DND-41 (cell line): ENCODE measurements at regions not wholly inside any gene's neighbourhood (a gene's known extent, or its start where the extent isn't known, plus 50 kb on each side); places are given as distances from the start of the nearest gene placed in this dataset.

Experiments used
- ATAC-seq: fragments of 200-7000 bp; cut with Tn5 transposase; 3 replicates; pipeline ENCODE4 v1.9.1; 2021; ENCODE audit warnings: low read depth; ENCODE audit not compliant: insufficient read depth
- DNase-seq: peaks from one replicate; pipeline ENCODE4 v3.0.0-alpha.2; 2020
- H2AFZ ChIP-seq: 2 replicates; pipeline ENCODE4 v1.6.0; 2012; ENCODE audit warnings: low read depth, low read length
- H3K27ac ChIP-seq: 2 replicates; pipeline ENCODE4 v1.5.1; 2012; ENCODE audit warnings: low read length, inconsistent platforms
- H3K27me3 ChIP-seq: fragments of 200-600 bp; sonication (generic); 2 replicates; pipeline ENCODE4 v1.6.0; 2012; ENCODE audit warnings: low read length, mild to moderate bottlenecking, inconsistent platforms; ENCODE audit not compliant: insufficient read depth, poor library complexity
- H3K36me3 ChIP-seq: 2 replicates; pipeline ENCODE4 v1.5.1; 2012; ENCODE audit warnings: low read length, inconsistent platforms; ENCODE audit not compliant: insufficient read depth
- H3K4me1 ChIP-seq: 2 replicates; pipeline ENCODE4 v1.5.1; 2012; ENCODE audit warnings: mild to moderate bottlenecking, low read length; ENCODE audit not compliant: insufficient read depth
- H3K4me2 ChIP-seq: 2 replicates; pipeline ENCODE4 v1.6.0; 2012; ENCODE audit warnings: mild to moderate bottlenecking, moderate library complexity, low read length, inconsistent platforms; ENCODE audit not compliant: insufficient read depth
- H3K4me3 ChIP-seq, 2 experiments: fragments of 200-600 bp in 1 of 2; shearing (Covaris generic) in 1 of 2; 2 replicates each; pipeline ENCODE4 v1.5.1; 2012 to 2016; ENCODE audit warnings: inconsistent platforms in 2 of 2, low read length in 2 of 2, mild to moderate bottlenecking in 2 of 2, low read depth in 1 of 2, moderate library complexity in 1 of 2
- H3K79me2 ChIP-seq: 2 replicates; pipeline ENCODE4 v1.6.0; 2012; ENCODE audit warnings: low read length, inconsistent platforms; ENCODE audit not compliant: insufficient read depth
- H3K9ac ChIP-seq: 2 replicates; pipeline ENCODE4 v1.6.0; 2012; ENCODE audit warnings: low read depth, mild to moderate bottlenecking, inconsistent platforms, low read length, moderate library complexity
- H3K9me3 ChIP-seq: 2 replicates; pipeline ENCODE4 v1.5.1; 2012; ENCODE audit warnings: low read length, moderate library complexity, mild to moderate bottlenecking, inconsistent platforms; ENCODE audit not compliant: insufficient read depth, severe bottlenecking
- H4K20me1 ChIP-seq: 2 replicates; pipeline ENCODE4 v1.6.0; 2012; ENCODE audit warnings: low read length; ENCODE audit not compliant: insufficient read depth
- EZH2 ChIP-seq: IDR thresholded peaks from 3 replicates; pipeline ENCODE4 v1.6.1; 2012; ENCODE audit warnings: borderline replicate concordance, low read depth, mild to moderate bottlenecking, moderate library complexity, low read length, inconsistent platforms; ENCODE audit not compliant: severe bottlenecking
- TF ChIP-seq, protein P1 (sequence below): IDR thresholded peaks from 2 replicates; pipeline ENCODE4 v1.5.1; 2012; ENCODE audit warnings: borderline replicate concordance, low read length, moderate library complexity, mild to moderate bottlenecking; ENCODE audit not compliant: poor library complexity, severe bottlenecking; ENCODE audit errors: extremely low read depth

DNA sequence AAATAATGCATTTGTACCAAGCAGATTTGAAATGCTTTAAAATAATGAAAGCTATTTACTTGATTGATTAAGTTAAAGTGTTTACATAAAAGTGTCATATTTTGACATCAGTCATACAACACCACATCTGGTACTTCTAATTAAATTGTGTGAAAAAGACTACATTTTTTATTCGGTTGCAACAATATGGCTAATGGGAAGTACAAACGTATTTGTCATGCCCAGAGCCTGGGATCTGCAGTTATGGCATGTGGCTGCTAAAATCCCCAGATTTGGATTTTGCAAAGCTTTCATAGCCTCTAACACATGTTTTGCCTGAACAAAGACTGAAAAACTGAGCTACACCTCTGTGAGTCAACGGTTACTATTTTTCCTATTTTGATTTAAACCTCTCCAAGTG, 66.6 kb downstream of the LLPH start:
- no peak overlapping the region for H3K4me3 ChIP-seq
- no peaks in the 10 kb centered on the region for H3K79me2 ChIP-seq
- no peaks in the 10 kb centered on the region for H3K27me3 ChIP-seq
- H3K9me3 ChIP-seq: no peaks in the 10 kb centered on the region
- H3K4me2 ChIP-seq: no peak overlapping the region
- no peaks in the 10 kb centered on the region for H4K20me1 ChIP-seq
- H3K9ac ChIP-seq: no peak overlapping the region
- H2AFZ ChIP-seq: no peak overlapping the region
- H3K4me1 ChIP-seq: peaks cover 3% of the 10 kb centered on the region; the same call in 1 of the 2 replicates
- no peak for DNase-seq
- no peaks in the 10 kb centered on the region for H3K36me3 ChIP-seq
- H3K27ac ChIP-seq: no peak overlapping the region
- TF ChIP-seq, protein P1, sequence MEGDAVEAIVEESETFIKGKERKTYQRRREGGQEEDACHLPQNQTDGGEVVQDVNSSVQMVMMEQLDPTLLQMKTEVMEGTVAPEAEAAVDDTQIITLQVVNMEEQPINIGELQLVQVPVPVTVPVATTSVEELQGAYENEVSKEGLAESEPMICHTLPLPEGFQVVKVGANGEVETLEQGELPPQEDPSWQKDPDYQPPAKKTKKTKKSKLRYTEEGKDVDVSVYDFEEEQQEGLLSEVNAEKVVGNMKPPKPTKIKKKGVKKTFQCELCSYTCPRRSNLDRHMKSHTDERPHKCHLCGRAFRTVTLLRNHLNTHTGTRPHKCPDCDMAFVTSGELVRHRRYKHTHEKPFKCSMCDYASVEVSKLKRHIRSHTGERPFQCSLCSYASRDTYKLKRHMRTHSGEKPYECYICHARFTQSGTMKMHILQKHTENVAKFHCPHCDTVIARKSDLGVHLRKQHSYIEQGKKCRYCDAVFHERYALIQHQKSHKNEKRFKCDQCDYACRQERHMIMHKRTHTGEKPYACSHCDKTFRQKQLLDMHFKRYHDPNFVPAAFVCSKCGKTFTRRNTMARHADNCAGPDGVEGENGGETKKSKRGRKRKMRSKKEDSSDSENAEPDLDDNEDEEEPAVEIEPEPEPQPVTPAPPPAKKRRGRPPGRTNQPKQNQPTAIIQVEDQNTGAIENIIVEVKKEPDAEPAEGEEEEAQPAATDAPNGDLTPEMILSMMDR: no peak
- no peak for TF ChIP-seq EZH2
- no peak for ATAC-seq

DNA sequence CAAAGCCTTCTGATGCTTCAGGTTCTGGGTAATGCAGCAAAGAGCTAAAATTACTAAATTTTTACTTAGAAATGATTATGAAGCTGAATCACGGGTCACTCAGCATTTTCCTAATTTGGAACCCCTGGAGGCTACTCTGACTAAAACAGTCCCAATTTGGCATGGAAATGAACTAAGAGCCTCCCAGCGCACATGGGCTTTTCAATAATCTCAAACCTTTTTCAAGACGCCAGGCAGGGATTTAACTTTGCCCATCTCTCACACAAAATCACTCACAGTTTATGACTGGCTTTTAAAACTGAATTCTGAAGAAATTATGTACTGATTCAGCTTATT, 68.3 kb downstream of the LLPH start:
- ATAC-seq: no peak
- H3K9ac ChIP-seq: no peak overlapping the region
- no peaks in the 10 kb centered on the region for H3K9me3 ChIP-seq

DNA sequence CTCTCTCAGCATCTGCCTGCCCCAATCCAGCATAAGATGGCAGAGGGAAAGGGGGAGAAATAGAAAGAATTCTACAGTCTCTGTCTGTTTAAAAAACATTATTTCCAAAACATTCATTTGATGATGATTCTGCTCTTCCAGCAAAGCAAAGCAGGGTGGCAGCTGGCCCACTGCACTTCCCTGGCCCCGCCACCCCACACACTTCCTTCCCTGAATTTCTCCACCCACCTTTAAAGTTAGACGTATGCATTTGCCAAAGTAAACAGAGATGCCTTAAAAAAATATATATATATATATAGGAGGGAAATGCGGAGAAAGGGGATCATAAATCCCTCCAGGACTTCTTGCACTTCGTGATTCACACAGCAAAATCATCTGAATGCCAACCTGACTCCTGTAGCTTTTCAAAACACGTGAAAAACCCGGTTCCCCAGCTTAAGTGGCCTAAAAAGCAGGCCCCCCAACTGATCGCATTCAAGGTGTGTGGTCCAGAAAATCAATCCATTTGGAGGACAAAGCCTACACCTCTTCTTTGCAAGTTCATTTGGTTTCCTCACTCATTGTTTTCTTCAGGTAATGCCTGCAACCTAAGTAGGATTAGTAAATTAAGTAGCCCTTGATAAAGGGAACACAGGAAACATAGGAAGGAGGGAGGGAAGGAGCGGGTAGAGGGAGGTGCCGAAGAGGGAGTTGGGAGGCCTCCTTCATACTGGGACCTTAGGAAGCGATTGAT, 68.8 kb downstream of the LLPH start:
- DNase-seq: no peak
- no peak for ATAC-seq
- no peaks in the 10 kb centered on the region for H3K9me3 ChIP-seq
- no peaks in the 10 kb centered on the region for H3K79me2 ChIP-seq
- no peak overlapping the region for H3K4me3 ChIP-seq
- peaks cover 3% of the 10 kb centered on the region; the same call in 1 of the 2 replicates for H3K4me1 ChIP-seq
- H3K27me3 ChIP-seq: no peaks in the 10 kb centered on the region
- H3K36me3 ChIP-seq: no peaks in the 10 kb centered on the region
- H4K20me1 ChIP-seq: no peaks in the 10 kb centered on the region
- no peak overlapping the region for H2AFZ ChIP-seq
- no peak overlapping the region for H3K27ac ChIP-seq
- H3K4me2 ChIP-seq: no peak overlapping the region
- TF ChIP-seq, protein P1: no peak
- H3K9ac ChIP-seq: no peak overlapping the region

More for the DNA sequence above, 68.3 kb downstream of the LLPH start:
- Histone ChIP-seq H3K27ac (no peak overlapping the region), H3K79me2 (no peaks in the 10 kb centered on the region), H3K36me3 (no peaks in the 10 kb centered on the region), H3K4me3 (no peak overlapping the region), H4K20me1 (no peaks in the 10 kb centered on the region), H3K4me2 (no peak overlapping the region), H3K4me1 (peaks cover 3% of the 10 kb centered on the region; the same call in 1 of the 2 replicates), H3K27me3 (no peaks in the 10 kb centered on the region), H2AFZ (no peak overlapping the region)
- TF ChIP-seq EZH2: no peak
- TF ChIP-seq, protein P1: no peak
- no peak for DNase-seq

DNA sequence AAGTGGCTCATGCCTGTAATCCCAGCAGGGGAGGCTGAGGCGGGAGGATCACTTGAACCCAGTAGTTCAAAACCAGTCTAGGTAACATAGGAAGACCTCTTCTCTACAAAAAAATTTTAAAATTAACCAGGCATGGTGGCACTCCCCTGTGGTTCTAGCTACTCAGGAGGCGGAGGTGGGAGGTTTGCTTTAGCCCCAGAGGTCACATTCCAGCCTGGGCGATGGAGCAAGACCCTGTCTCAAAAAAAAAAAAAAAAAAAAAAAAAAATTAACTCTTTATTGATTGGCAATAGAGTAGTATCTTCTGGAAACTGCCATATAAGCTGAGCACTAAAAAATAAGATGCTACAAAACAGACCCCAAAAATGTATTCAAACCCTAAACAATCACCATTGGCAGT, 69.5 kb downstream of the LLPH start:
- Histone ChIP-seq H3K79me2 (no peaks in the 10 kb centered on the region), H3K4me1 (no peaks in the 10 kb centered on the region), H3K27me3 (no peaks in the 10 kb centered on the region), H3K36me3 (no peaks in the 10 kb centered on the region), H4K20me1 (no peaks in the 10 kb centered on the region), H3K27ac (no peak overlapping the region), H3K9me3 (no peaks in the 10 kb centered on the region), H3K4me3 (no peak overlapping the region), H3K9ac (no peak overlapping the region), H3K4me2 (no peak overlapping the region), H2AFZ (no peak overlapping the region)
- ATAC-seq (no peak), DNase-seq (no peak)
- TF ChIP-seq, protein P1: no peak
- no peak for TF ChIP-seq EZH2
